Middle frontal gyrus (tissue), 1 donor: ENCODE measurements at regions not wholly inside any gene's neighbourhood (a gene's known extent, or its start where the extent isn't known, plus 50 kb on each side); places are given as distances from the start of the nearest gene placed in this dataset.

Source experiments
- DNase-seq: peaks from one replicate; pipeline ENCODE4 v3.0.0-alpha.2; 2015; ENCODE audit warnings: low spot score; ENCODE audit errors: extremely low spot score

DNA sequence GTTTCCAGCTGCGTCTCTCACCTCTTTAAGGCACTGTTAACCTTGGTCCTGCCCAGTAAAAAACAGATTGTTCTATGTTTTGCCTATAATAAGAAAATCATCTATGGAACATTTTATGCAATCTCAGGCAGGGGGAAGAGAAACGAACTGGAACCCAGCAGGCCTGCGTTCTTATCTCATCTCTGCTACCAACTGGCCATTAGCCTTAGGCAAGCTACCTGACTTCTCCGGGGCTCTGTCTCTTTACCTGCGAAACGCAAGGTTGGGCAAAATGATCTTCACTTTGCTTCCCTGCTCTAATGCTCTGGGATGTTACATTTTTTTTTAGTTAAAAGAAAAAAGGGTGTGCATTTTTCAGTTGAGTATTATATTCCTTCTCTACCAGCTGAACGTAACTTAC lies 70.5 kb upstream of the WIPF1 start:
- no peak for DNase-seq

DNA sequence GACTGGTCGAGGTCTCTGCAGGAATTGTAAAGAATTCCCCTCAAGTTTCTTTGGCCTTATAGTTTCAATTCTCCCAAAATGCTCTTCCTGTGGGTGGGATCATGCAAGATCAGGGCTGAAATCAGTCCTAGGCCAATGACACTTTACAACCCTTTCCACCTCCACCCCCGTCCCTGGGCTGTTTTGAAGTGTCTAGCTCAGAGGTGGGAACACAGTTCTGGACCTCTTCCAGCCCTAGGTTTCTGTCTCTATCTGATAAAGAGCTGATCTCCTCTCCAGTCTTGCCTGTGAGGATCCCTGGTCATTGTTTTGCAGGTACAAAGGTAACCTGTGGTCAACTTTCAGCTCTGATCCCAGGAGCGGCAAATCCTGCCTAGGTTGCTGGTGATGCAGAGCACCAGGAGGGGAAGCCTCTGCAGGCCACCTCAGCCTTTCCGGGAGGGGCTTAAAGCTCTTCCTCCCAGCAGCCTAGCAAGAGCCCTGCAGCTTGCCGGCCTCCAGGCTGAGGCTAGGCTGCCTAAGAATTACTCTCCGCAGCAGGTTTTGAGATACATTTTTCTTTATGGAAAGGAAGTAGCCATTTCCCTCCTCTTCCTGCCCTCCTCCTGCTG lies 69.8 kb upstream of the WIPF1 start:
- no peak for DNase-seq

DNA sequence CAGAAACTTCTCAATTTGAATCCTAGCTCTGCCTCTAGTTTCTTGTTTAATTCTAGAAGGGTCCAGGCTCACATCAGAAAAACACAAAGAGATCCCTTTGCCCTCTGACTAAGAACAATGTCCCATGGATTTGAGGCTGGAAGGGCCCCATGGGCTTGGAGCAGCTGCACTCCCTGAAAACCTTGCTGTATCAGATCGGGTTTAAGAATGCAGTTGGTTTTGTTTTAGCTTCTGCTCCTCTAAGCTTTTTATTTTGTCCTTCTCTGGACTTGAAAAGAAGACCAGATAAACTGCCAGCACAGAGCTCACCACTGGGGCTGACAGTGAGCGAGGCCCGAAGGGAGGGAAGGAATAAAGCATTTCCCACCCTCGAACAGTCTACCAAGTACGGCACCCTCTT lies 69.2 kb upstream of the WIPF1 start:
- no peak for DNase-seq

DNA sequence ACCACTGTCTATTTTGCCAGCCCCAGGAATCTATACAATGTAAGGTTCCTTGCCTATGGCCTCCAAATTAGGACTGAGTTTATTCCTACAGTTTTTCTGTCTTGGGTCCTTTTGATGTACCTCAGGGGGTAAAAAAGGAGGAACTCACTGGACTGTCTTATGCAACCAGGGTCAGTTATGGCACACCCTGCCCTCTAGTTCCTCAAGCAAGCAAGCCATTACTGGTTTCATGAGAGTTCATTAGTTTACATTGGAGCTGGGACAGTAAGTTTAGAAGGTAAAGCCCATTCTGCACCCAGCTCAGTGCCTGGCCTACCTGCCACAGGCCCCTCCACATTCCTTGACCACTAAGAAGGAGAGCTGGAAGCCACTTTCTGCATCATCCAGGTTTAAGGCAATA lies 68.7 kb upstream of the WIPF1 start:
- DNase-seq: no peak

DNA sequence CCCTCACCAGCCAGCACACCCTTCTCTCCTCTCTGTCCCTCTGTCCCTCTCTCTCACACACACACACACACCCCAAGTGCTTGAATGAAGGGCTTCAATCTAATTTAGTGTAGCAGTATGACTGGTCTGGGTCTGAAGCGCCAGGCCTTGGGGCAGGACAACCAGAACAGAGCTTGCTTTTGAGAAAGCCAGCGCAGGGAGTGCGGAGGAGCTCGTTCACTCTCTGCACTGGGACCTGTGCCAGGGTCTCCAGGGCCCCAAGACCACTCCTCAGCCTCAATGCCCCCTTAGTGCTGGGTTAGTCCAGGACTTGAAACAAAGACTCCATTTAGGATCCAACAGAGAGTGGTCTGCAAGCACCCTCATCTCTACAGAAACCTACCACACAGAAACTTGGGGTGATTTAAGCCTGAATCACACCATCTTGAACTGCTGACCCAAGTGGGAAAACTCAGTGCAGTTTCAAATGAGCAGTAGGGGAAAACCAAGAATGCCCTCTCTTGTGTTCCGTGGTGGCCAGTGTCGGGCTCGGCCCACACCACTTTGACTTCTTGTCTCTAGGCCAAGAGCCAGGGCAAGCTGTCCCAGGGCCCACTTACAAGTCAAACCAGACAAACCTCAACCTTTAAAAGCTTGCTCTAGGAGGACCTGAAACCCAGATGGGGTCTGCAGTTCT lies 66.6 kb upstream of the WIPF1 start:
- DNase-seq: no peak

DNA sequence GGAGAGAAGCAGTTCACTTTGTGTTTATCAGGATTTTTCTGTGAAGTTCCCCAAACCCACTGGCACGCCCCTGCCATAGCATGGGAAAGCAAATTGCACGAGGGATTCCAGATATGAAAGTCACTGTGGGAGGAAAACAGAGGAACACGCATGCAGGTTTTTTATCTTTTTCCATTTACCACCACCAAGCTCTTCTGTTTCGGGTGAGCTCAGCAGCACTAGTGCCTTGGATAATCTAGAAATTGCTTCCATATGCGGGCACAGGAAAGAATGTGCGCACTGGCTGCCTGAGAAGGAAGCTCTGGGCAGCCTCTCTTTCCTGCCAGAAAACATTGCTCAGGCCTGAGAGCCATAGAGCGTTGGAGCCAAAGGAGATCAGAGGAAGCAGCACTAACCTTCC lies 65.9 kb upstream of the WIPF1 start:
- DNase-seq: no peak

DNA sequence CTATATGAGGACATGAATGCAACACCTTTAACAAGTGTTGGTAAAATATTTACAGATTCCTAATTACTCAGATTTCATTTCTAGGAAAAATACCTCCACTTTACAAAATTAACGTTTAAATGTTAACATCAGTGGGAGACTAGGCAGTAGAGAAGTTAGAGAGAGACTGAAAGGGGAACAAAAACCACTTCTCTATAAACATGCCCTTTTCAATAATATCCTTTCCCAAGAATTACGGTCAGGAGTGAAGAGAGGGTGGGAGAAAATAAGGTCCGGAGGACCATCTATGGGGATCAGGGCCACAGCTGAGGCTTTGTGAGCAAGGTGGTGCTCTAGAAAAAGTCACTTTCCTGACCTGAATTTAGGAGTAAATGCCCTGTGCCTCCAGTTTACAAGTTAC lies 65.3 kb upstream of the WIPF1 start:
- DNase-seq: no peak

DNA sequence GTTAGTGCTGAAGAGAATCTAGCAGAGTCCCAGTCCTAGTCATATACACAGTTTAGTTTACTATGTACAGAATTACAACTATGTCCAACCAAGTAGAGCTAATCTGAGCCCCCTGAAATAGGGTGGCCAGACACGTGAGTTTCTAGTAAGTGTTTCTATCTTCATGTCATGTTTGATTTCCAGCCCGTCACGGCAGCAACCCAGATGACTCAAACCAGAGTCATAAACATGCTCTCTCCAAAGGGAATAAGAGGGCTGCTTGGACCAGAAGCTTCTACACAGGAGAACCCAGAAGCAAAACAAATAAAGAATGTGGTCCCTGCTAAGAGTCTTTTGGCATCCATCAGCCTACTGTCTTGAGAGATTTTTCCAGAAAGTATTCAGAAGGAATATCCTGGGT lies 64.9 kb upstream of the WIPF1 start:
- no peak for DNase-seq

DNA sequence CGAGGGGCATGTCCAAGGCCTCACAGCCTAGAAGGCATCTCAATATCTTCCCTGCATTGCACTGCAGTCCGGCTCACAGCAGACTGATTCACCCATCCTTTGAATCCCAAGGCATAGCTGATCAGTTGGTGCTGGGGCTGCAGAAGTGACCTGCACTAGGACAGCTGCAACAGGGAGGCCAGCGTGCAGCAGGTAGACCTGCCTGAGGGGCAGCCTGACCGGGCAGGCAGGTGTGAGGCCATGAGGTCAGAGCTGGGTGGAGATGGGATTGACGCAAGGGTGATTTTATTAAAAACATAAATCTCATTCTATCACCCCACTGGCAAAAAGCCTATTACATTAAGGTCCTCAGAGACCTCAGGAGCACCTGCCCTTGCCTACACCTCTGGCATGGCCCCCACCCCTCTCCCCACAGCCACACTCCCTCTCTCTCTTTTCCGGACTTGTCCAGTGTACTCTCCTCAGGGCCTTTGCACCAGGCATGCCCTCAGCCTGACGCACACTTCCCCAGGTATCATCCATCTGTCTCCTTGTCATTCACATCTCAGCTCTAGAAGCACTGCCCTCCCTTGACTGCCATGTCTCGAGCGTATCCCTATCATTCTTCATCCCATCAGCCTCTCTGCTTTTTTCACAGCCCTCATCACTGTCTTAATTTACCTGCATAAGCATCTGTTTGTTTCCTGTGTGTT lies 63.5 kb upstream of the WIPF1 start:
- DNase-seq: no peak

DNA sequence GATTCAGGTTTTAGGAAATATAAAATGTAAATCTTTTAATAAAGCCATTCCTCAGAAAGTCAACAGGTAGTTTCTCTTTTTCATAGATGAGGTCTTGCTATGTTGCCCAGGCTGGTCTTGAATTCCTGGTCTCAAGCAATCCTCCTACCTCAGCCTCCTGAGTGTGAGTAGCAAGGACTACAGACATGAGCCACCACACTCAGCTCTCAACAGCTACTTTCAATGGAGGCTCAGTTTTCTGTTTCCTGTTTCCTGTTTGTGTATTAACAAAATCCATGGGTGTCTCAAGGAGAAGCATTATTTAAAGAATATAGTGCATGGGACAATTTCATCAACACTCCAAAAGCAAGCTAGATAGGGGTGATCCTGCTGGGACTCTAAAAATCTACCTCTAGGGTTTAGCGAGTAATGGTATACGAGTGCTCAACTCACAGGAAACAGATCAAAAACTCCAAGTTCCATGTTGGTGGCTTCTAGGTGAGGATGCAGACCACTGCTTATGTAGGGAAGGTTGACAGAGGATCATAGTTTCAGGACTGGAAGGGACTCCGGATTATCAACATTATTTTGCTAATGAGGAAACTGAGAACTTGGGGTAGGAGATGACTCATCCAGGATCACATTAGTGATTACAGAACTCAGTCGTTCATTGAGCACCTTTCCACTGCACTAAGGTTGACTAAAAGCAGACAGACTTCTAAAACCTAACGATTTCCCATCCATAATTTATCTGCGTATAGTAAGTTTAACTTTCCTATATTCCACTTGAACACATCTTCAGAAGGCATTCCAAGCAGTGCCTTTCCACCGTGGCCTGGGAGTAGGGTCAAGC lies 61.7 kb upstream of the WIPF1 start:
- no peak for DNase-seq

DNA sequence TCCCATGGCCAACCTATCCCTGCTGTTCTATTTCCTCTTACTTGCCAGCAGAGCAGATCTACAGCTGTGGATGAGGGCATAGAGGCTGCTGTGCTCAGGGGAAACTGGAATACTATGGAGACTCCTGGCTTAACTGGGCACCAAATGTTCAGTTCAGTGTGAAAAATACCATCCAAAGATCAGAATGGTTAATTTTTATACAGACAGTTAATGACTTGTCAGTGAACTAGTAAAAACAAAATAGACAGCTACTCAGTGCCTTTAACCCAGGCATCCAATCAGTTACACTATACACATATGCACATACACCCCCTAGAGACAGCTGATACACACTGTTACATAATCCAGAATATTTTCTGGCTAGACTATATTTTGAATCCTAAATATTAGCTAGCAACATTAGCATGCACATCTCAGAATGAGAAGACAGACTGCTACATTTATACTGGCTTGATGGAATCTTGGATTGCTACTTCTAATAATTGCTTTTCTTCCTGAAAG lies 59.1 kb upstream of the WIPF1 start:
- no peak for DNase-seq

DNA sequence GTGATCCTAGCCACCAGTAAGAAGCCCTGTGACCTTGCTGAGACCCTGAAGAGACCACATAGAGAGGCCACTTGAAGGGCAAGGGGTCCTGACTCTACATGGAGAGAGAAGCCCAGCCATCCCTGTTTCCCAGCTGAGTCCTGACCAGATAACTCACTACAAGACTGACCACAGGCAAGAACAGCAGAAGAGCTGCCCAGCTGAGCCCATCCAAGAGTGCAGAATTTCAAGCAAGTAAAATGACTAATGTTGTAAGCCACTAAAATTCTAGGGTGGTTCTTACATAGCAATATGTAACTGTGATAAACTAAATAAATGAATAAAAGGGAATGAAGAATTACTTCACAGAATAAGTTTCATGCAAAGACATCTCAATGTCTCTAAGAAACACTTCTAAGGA lies 58.4 kb upstream of the WIPF1 start:
- no peak for DNase-seq

DNA sequence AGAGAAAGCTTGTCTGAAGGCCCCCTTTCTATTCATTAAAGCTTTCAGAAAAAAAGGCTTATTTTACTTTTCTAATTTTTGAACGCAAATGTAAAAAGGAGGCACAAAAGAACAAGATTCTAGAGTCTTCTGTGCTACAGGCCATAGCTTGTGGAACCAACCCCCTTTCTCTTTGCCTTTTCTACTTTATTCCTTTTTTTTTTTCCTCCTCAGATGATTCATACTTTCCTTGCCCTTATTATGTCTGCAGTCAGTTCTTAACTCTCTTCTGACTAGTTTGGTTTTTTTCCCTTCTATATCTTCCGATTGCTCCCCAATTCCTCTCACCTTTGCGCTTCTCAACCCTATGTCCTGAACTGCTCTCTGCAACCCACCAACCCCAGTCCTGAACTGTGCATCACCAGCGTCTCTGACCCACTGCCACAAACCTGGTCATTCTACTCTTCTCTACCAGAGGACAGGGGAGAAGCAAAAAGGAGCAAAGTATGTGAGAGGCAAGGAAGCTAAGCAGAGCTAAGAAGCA lies 56.9 kb upstream of the WIPF1 start:
- no peak for DNase-seq

DNA sequence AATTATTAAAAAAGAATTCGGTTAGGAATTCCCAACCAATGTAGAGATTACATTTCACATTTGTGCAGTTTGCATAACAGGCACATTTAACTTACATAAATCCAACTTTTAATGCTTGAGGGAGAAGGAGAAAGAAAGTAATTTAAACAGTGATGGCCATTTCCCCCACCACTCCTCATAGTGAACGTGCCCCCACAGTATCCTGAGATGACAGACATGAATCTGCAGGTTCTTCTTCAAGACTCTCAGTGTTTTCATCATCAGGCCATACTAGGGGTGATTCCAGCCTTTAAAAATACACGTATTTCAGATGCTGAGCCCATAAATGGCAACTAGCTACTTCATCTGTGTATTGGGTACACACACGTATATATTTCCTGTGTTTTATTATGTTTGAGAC lies 51.3 kb upstream of the WIPF1 start:
- DNase-seq: no peak
